HG02943 (cell line): ENCODE measurements at regions not wholly inside any gene's neighbourhood (a gene's known extent, or its start where the extent isn't known, plus 50 kb on each side); places are given as distances from the start of the nearest gene placed in this dataset.
"Not testable (repeated sequence)": the region's sequence is repeated elsewhere in the genome, so short reads cannot be mapped to it uniquely, and the experiment has no call there.

Experiments used
- ATAC-seq: cut with Tn5 transposase; IDR thresholded peaks from one replicate; pipeline ENCODE4 v1.9.1; 2021; ENCODE audit warnings: mild to moderate bottlenecking, low read depth, moderate library complexity; ENCODE audit not compliant: unreplicated experiment

DNA sequence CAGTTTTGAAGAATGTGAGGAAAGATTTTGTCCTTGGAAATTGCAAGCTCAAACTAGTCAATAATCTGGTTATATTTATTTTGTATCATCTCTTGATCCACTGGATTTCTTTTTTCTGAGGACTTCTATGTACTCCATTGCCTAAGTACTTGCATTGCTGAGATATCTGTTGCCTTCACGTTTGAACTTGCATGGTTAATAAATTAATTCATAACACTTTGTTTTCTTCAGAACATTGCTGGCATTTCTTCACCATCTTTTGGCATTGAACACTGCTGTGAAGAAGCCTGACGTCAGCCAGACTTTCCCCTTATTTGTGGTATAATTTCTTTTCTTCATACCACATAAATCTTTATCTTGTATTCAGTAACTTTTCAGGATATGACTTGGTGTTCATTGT is 246.0 kb upstream of the KIF2A start:
- no peak for ATAC-seq

- ATAC-seq = no peak
These were observed 241.0 kb upstream of the KIF2A start for GRCh38 chr5:62065050-62065449.

GRCh38 chr5:62066761-62067277 is 239.2 kb upstream of the KIF2A start:
- no peak for ATAC-seq

DNA sequence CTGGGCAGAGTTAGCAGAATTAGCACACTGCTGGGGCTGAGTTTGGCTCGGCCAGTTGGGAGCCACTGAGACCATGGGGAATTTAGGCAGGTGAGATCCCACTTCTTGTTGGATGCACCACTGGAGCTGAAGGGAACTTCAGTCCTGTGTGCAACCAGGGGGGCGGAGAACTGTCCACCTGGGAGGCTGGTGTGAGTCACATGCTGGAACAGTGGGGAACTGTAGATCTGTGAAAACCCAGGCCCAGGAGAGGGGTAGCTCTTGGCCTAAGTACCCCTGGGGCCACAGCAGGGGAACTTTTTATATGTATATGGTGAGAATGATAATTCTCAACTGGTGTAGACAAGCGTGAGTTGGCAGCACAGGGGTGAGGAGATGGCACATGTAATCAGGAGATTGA is 237.5 kb upstream of the KIF2A start:
- ATAC-seq = no peak

- ATAC-seq = no peak
These were observed 228.6 kb upstream of the KIF2A start for GRCh38 chr5:62077387-62077786.

GRCh38 chr5:62077823-62078550 is 228.0 kb upstream of the KIF2A start:
- no peak for ATAC-seq

DNA sequence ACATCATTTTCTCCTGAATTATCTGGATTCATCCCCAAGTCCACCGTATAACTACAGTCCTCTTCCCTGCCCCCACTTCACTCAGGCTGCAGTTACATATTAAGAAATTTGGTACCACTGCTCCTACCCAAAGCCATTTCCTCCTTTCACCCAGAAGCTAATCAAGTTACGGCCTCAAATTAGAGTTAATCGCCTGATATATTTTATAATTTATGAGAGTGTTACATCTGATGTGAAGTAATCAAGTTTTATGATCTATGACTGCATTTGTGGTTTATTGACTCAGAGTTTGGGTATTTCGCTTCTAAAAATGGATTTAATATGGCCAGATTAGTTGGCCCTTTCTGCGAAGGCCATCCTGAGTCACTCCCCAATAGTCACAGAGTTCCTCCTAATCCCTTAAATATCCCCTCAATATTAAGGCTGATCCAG is 223.6 kb upstream of the KIF2A start:
- ATAC-seq = no peak

DNA sequence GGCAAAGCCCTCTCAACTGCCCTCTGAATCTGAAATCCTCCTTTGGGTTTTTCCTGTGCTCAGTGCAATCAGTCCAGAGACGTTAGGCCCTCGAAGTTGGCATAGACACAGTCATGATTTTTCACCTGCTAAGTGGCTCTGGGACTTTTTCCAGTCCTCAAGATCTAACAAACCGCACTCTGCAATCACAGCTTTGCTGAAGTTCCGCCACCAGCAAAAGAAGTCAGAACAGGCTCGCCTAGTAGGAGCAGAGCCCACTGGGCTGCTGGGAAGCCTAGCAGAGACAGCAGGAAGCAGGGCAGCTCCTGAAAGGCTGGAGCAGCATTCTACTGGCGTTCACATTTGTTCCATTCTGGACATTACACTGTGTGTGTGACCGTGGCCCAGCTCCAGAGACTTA is 222.8 kb upstream of the KIF2A start:
- ATAC-seq = no peak

GRCh38 chr5:62083661-62084060 is 222.3 kb upstream of the KIF2A start:
- ATAC-seq = no peak

DNA sequence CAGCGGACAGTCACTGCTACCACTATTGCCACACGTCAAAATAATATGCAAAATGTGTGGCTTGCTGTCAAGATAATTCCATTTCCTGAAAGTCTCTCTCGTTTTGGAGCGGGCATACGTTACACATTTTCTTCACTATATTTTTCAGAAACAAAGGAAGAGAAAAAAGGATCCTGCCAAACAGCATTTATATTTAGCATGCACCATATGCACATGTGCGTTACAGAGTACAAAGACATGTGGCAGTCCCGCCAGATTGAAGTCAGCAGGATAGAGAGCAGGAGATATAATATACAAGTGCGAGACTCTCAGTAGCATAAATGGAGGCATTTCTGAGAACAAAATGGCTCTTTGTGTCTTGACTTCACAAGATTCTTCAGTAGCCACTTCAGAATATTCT is 221.6 kb upstream of the KIF2A start:
- ATAC-seq = no peak

DNA sequence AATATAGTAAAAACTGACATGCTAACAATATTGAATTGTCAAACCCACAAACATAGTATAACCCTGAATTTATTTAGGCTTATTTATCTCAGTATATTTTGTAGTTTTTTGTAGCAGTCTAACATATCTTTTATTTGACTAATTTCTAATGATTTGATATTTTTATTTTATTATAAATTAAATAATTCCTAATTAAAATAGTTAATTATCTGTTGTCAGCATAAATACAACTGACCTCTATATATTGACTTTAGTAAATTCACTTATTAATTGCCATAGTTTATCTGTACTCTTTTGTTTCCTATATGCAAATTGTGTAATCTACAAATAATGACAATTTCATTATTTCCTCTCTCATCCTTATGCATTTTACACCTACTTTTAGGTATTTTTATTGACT is 215.1 kb upstream of the KIF2A start:
- ATAC-seq = no peak

- ATAC-seq = no peak
These were observed 212.6 kb upstream of the KIF2A start for GRCh38 chr5:62093411-62093810.

DNA sequence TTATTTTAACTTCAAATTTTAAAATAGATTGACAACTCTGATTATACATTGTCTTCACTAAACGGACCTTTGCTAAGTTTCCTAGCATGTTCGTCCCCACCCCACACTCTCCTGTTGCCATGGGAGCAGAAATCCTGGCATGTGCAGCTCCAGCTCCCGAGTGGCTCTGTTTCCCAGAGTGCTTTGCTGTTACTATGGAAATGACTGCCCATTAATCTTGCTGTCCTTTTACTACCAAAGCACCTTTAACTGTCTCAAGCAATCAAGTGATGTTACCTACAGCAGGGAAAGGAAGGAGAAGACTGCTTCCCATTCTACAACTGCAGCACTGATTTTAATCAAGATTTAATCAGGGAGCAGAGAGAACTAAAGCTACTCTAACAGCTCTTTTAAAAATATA is 212.0 kb upstream of the KIF2A start:
- ATAC-seq = no peak

GRCh38 chr5:62097361-62097760 is 208.6 kb upstream of the KIF2A start:
- ATAC-seq = no peak

GRCh38 chr5:62100201-62100600 is 205.8 kb upstream of the KIF2A start:
- no peak for ATAC-seq

GRCh38 chr5:62103863-62104262 is 202.1 kb upstream of the KIF2A start:
- not testable (repeated sequence) for ATAC-seq

GRCh38 chr5:62111428-62111827 is 194.6 kb upstream of the KIF2A start:
- ATAC-seq = no peak

DNA sequence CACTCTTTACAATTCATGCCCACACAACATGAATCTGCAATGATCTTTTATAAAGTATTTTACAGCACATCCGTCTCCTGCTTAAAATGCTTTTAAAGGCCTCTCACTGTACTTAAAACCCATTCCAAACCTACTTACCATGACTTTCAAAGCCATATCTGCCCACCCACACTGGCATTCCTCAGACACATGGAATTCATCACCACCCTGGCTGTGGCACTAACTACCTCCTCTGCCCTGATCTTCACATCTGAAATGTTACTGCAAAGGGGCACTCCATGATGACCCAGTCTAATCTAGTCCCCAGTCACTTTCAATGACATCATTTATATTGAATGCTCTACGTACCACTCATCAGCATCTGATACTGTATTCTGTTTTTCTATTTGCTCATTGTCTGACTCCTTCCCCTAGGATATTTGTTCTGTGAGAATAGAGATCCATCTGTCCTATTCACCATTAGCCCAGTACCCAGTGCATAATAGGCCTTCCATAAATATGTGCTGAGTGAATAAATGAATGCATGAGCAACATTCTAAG is 193.2 kb upstream of the KIF2A start:
- no peak for ATAC-seq

DNA sequence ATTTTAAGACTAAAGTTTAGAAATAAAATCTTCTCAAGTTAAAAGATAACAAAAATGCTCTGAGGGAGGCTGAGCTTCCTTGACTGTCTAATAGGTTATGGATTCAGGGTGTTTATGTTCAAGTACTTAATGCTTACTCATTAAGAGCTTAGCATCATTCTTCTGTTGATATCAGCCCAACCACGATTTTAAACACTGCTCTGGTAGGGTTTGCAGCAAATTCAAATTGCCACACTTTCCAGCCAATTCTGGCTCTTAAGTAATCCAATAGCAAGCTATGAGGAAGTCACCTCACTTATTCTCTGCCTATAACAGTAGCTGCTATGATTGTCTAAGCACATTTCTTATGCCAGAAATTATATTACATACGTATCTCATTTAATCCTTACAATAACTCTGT is 191.0 kb upstream of the KIF2A start:
- no peak for ATAC-seq

DNA sequence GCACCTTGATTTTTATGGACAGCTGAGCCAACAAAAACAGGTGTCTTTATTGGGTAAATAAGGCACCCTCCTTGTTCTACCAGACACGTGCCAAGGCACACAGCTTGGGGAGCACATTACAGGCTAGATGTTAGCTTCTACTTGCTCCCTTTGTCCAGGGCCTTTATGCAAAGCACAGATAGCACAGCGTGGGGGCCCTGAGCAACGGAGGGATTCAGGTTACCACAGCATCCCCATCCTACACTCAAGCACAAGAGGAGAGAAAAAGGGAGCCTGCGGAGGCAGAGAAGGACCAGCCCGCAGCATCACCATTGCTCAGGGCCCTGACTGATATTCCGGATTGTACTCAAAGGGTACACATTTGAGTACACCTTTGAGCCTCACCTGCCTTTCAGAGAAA is 181.7 kb upstream of the KIF2A start:
- no peak for ATAC-seq

- ATAC-seq = no peak
These were observed 179.9 kb upstream of the KIF2A start for GRCh38 chr5:62126090-62126489.

GRCh38 chr5:62127098-62127736 is 178.8 kb upstream of the KIF2A start:
- no peak for ATAC-seq
